ENCODE measurements at regions not wholly inside any gene's neighbourhood (a gene's known extent, or its start where the extent isn't known, plus 50 kb on each side); places are given as distances from the start of the nearest gene placed in this dataset.

- H3F3A ChIP-seq (replicated peaks; ENCODE audit: insufficient read depth): no peaks in the 10 kb centered on the region
- H4K20me1 ChIP-seq (ENCODE audit: insufficient read depth): no peaks in the 10 kb centered on the region
- TF ChIP-seq NFIC (IDR thresholded peaks at IDR 0.05; ENCODE audit: borderline replicate concordance) (no peak), SIN3A (IDR thresholded peaks at IDR 0.05; ENCODE audit: borderline replicate concordance, low read depth, low read length) (no peak), GATA2 (CRISPR knock-in tag; IDR thresholded peaks at IDR 0.05) (no peak), RAD21 (IDR thresholded peaks at IDR 0.05; ENCODE audit: low read length) (no peak), JUND (IDR thresholded peaks at IDR 0.05) (no peak), PBX3 (IDR thresholded peaks at IDR 0.05) (no peak), MXI1 (IDR thresholded peaks at IDR 0.05; ENCODE audit: low read depth, low read length) (no peak), MAX (IDR thresholded peaks at IDR 0.05; ENCODE audit: low read depth) (no peak), REST (IDR thresholded peaks at IDR 0.05; ENCODE audit: low read depth, low read length) (no peak), NRF1 (IDR thresholded peaks at IDR 0.05; ENCODE audit: low read depth, low read length) (no peak), MEF2A (IDR thresholded peaks at IDR 0.05; ENCODE audit: borderline replicate concordance, low read depth) (no peak), USF1 (IDR thresholded peaks at IDR 0.05; ENCODE audit: borderline replicate concordance, low read depth) (no peak), SMC3 (IDR thresholded peaks at IDR 0.05; ENCODE audit: low read depth, low read length) (no peak), IRF3 (IDR thresholded peaks at IDR 0.05; ENCODE audit: low read depth, low read length) (no peak)
- 68% methylated on average over 8 of the region's 12 CpGs for WGBS (ENCODE audit: low lambda C conversion rate)
- no peak for DNase-seq
- H3K4me3 ChIP-seq (ENCODE audit: low read depth in 2 of 2, low read length in 1 of 2): no peak overlapping the region
- no peaks in the 10 kb centered on the region for H3K9me2 ChIP-seq
- ChIA-PET POLR2A (no interaction called here), CTCF (interaction anchor here (1.2 kb wide), 1 partner anchor 253 kb away, joined by 3 read pairs; no protein-coding TSS in a partner anchor)
- H3K4me2 ChIP-seq: no peak overlapping the region
- H3K4me1 ChIP-seq (ENCODE audit: control insufficient read depth in 1 of 2, insufficient read depth in 2 of 2, low read depth in 1 of 2, low read length in 1 of 2): no peaks in the 10 kb centered on the region; a peak in 1 of 4 replicates
- no peak overlapping the region for H3K9ac ChIP-seq
- no peaks in the 10 kb centered on the region for H3K79me2 ChIP-seq (ENCODE audit: insufficient read depth)
- H3K9me3 ChIP-seq: no peaks in the 10 kb centered on the region
- H3K27me3 ChIP-seq (ENCODE audit: insufficient read depth): no peaks in the 10 kb centered on the region
- H3K27ac ChIP-seq (ENCODE audit: low read depth in 2 of 2, low read length in 1 of 2): no peak overlapping the region
- H3K36me3 ChIP-seq (replicated peaks in 1 of 2; ENCODE audit: control insufficient read depth in 1 of 2, insufficient read depth in 2 of 2, low read length in 1 of 2): no peaks in the 10 kb centered on the region
- H2AFZ ChIP-seq (ENCODE audit: low read depth): no peak overlapping the region
Observed at GRCh38 chr11:71340086-71340606, 87.8 kb upstream of the SHANK2 start.

All from SK-N-SH (cell line).